ENCODE measurements at regions not wholly inside any gene's neighbourhood (a gene's known extent, or its start where the extent isn't known, plus 50 kb on each side); places are given as distances from the start of the nearest gene placed in this dataset.

- intact Hi-C loops (cut with DNase I; ENCODE audit: low total_unique reads), result no loop called here
- no peaks in the 10 kb centered on the region for H3K4me1 ChIP-seq
- H3K9me3 ChIP-seq, result no peaks in the 10 kb centered on the region
- TF ChIP-seq POLR2A (IDR thresholded peaks at IDR 0.05) (no peak), CTCF (IDR thresholded peaks at IDR 0.05) (no peak)
- no peak for DNase-seq
- no peak overlapping the region for H3K27ac ChIP-seq
- H3K36me3 ChIP-seq, result no peaks in the 10 kb centered on the region
- H3K27me3 ChIP-seq, result no peaks in the 10 kb centered on the region
- H3K4me3 ChIP-seq, result no peak overlapping the region
Measured at GRCh38 chr2:180456801-180457200, 449.7 kb upstream of the CWC22 start.

GRCh38 chr2:180450841-180451240 is 443.7 kb upstream of the CWC22 start:
- no peaks in the 10 kb centered on the region for H3K9me3 ChIP-seq
- no peaks in the 10 kb centered on the region for H3K27me3 ChIP-seq
- no peaks in the 10 kb centered on the region for H3K36me3 ChIP-seq
- DNase-seq, result no peak
- TF ChIP-seq POLR2A (IDR thresholded peaks at IDR 0.05) (no peak), CTCF (IDR thresholded peaks at IDR 0.05) (no peak)
- no peaks in the 10 kb centered on the region for H3K4me1 ChIP-seq
- H3K27ac ChIP-seq, result no peak overlapping the region
- H3K4me3 ChIP-seq, result no peak overlapping the region
- intact Hi-C loops (cut with DNase I; ENCODE audit: low total_unique reads), result no loop called here

- no peaks in the 10 kb centered on the region for H3K27me3 ChIP-seq
- no peaks in the 10 kb centered on the region for H3K4me1 ChIP-seq
- no peak overlapping the region for H3K4me3 ChIP-seq
- intact Hi-C loops (cut with DNase I; ENCODE audit: low total_unique reads), result no loop called here
- H3K36me3 ChIP-seq, result no peaks in the 10 kb centered on the region
- H3K9me3 ChIP-seq, result no peaks in the 10 kb centered on the region
- TF ChIP-seq POLR2A (IDR thresholded peaks at IDR 0.05), result no peak
- TF ChIP-seq CTCF (IDR thresholded peaks at IDR 0.05), result no peak
- no peak overlapping the region for H3K27ac ChIP-seq
- no peak for DNase-seq
Measured at GRCh38 chr2:180449171-180449915, 442.2 kb upstream of the CWC22 start.

DNA sequence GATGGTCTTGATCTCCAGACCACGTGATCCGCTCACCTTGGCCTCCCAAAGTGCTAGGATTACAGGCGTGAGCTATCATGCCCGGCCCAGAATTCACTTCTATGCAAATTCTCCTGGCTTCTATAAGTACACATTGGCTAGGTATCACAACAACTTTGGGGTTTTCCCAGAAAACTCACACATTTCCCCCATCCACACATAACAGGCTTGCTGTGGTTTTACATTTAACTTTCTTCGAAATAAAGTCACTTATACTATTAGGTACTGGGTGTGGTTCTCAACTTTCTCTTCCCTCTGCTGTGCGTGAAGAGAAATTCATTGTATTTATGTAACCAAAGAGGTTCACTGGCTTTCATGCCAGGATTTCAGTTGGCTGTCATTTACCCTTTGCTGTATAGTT is 439.4 kb upstream of the CWC22 start:
- no peak for TF ChIP-seq CTCF (IDR thresholded peaks at IDR 0.05)
- TF ChIP-seq POLR2A (IDR thresholded peaks at IDR 0.05), result no peak
- no peaks in the 10 kb centered on the region for H3K4me1 ChIP-seq
- H3K4me3 ChIP-seq, result no peak overlapping the region
- no peaks in the 10 kb centered on the region for H3K36me3 ChIP-seq
- no peaks in the 10 kb centered on the region for H3K27me3 ChIP-seq
- no peaks in the 10 kb centered on the region for H3K9me3 ChIP-seq
- intact Hi-C loops (cut with DNase I; ENCODE audit: low total_unique reads), result no loop called here
- H3K27ac ChIP-seq, result no peak overlapping the region
- DNase-seq, result no peak

DNA sequence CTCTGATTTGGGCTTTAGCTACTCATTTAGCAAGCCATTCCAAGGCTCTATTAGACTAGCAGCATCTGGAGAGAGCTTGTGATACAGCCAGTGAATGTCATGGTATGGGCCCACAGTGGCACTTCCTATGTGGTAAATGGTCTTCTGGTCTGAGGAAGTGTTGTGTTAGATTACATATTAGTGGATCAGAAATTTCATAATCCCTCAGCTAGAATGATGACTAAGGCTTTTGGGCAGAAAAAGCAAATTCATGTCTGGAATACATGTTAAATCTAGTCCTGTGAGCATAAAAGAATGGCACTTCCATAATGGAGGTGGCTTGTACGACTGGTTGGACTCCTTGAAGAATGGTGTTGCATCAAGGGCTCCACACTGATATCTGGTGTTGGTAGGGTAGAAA is 436.8 kb upstream of the CWC22 start:
- H3K27me3 ChIP-seq, result no peaks in the 10 kb centered on the region
- no peaks in the 10 kb centered on the region for H3K36me3 ChIP-seq
- DNase-seq, result no peak
- H3K27ac ChIP-seq, result no peak overlapping the region
- H3K4me3 ChIP-seq, result no peak overlapping the region
- no peaks in the 10 kb centered on the region for H3K4me1 ChIP-seq
- TF ChIP-seq POLR2A (IDR thresholded peaks at IDR 0.05) (no peak), CTCF (IDR thresholded peaks at IDR 0.05) (no peak)
- H3K9me3 ChIP-seq, result no peaks in the 10 kb centered on the region
- intact Hi-C loops (cut with DNase I; ENCODE audit: low total_unique reads), result no loop called here
